CD14-positive monocyte (primary cell): ENCODE measurements at regions not wholly inside any gene's neighbourhood (a gene's known extent, or its start where the extent isn't known, plus 50 kb on each side); places are given as distances from the start of the nearest gene placed in this dataset.
"Not testable (repeated sequence)": the region's sequence is repeated elsewhere in the genome, so short reads cannot be mapped to it uniquely, and the experiment has no call there.

Source experiments
- DNase-seq, 3 donors: peaks; one replicate each; pipeline ENCODE4 v3.0.0-alpha.2; 2011 to 2022
- H2AFZ ChIP-seq: 2 replicates; pipeline ENCODE4 v1.6.0; 2012; ENCODE audit warnings: mild to moderate bottlenecking, low read depth, low read length, inconsistent platforms; ENCODE audit not compliant: insufficient read depth, poor library complexity, severe bottlenecking
- H3K27ac ChIP-seq, 2 donors: 1 replicate in 1 of 2; 2 replicates in 1 of 2; pipeline ENCODE4 v1.5.1; 2012 to 2013; ENCODE audit warnings: low read length in 2 of 2, control low read depth in 1 of 2, inconsistent platforms in 1 of 2, low read depth in 1 of 2, mild to moderate bottlenecking in 1 of 2
- H3K27me3 ChIP-seq, 2 donors: one replicate each; pipeline versions ENCODE4 v1.6.0 to v1.6.1; 2011 to 2013; ENCODE audit warnings: low read length in 2 of 2; ENCODE audit not compliant: control insufficient read depth in 2 of 2, insufficient read depth in 2 of 2
- H3K36me3 ChIP-seq, 2 donors: replicated peaks in 1 of 2; 1 replicate in 1 of 2; 2 replicates in 1 of 2; pipeline versions ENCODE4 v1.5.1 to v1.6.1; 2012 to 2013; ENCODE audit warnings: low read length in 2 of 2, control low read depth in 1 of 2, inconsistent platforms in 1 of 2, mild to moderate bottlenecking in 1 of 2; ENCODE audit not compliant: insufficient read depth in 2 of 2, control insufficient read depth in 1 of 2
- H3K4me1 ChIP-seq, 2 donors: 1 replicate in 1 of 2; 2 replicates in 1 of 2; pipeline versions ENCODE4 v1.5.1 to v1.6.1; 2012 to 2013; ENCODE audit warnings: low read length in 2 of 2, control low read depth in 1 of 2, inconsistent platforms in 1 of 2, mild to moderate bottlenecking in 1 of 2, moderate library complexity in 1 of 2; ENCODE audit not compliant: insufficient read depth in 2 of 2, control insufficient read depth in 1 of 2
- H3K4me2 ChIP-seq: replicated peaks from 2 replicates; pipeline ENCODE3; 2012; ENCODE audit warnings: low read length, moderate library complexity, mild to moderate bottlenecking; ENCODE audit not compliant: poor library complexity, severe bottlenecking; ENCODE audit errors: extremely low read depth
- H3K4me3 ChIP-seq, 3 experiments: fragments of 200-600 bp in 1 of 3; sonication (generic) in 1 of 3; replicated peaks in 1 of 3; 1 replicate in 2 of 3; 2 replicates in 1 of 3; pipeline ENCODE4 v1.5.1; 2011 to 2013; ENCODE audit warnings: low read length in 3 of 3, mild to moderate bottlenecking in 3 of 3, control low read depth in 2 of 3, low read depth in 2 of 3, inconsistent platforms in 1 of 3, moderate library complexity in 1 of 3
- H3K79me2 ChIP-seq: 2 replicates; pipeline ENCODE4 v1.6.0; 2012; ENCODE audit warnings: mild to moderate bottlenecking, control low read depth, inconsistent platforms, low read length, moderate library complexity; ENCODE audit not compliant: insufficient read depth
- H3K9ac ChIP-seq: 2 replicates; pipeline ENCODE4 v1.6.0; 2017; ENCODE audit warnings: low read length, mild to moderate bottlenecking; ENCODE audit not compliant: insufficient read depth, poor library complexity, severe bottlenecking
- H3K9me3 ChIP-seq, 2 donors: replicated peaks in 1 of 2; 1 replicate in 1 of 2; 2 replicates in 1 of 2; pipeline versions ENCODE4 v1.5.1 to v1.6.1; 2012 to 2013; ENCODE audit warnings: low read length in 2 of 2, control low read depth in 1 of 2; ENCODE audit not compliant: control insufficient read depth in 1 of 2, insufficient read depth in 1 of 2
- H4K20me1 ChIP-seq: 2 replicates; pipeline ENCODE4 v1.6.0; 2012; ENCODE audit warnings: mild to moderate bottlenecking, low read length, control low read depth, moderate library complexity; ENCODE audit not compliant: insufficient read depth
- H3K27ac Mint-ChIP-seq, 7 donors: one replicate each; pipeline ENCODE4 v1.8.0; 2020; ENCODE audit warnings: mild to moderate bottlenecking in 7 of 7, mixed read lengths in 7 of 7, moderate library complexity in 6 of 7, inconsistent platforms in 2 of 7
- H3K27me3 Mint-ChIP-seq, 3 donors: one replicate each; pipeline ENCODE4 v1.8.0; 2021 to 2022; ENCODE audit warnings: low read depth in 3 of 3, mild to moderate bottlenecking in 3 of 3, mixed read lengths in 3 of 3, moderate library complexity in 3 of 3, inconsistent platforms in 1 of 3
- H3K36me3 Mint-ChIP-seq, 2 donors: one replicate each; pipeline ENCODE4 v1.8.0; 2020; ENCODE audit warnings: mixed read lengths in 2 of 2, inconsistent platforms in 1 of 2, mild to moderate bottlenecking in 1 of 2
- H3K4me1 Mint-ChIP-seq: one replicate; pipeline ENCODE4 v1.8.0; 2020; ENCODE audit warnings: mild to moderate bottlenecking, mixed read lengths
- H3K4me3 Mint-ChIP-seq, 2 donors: one replicate each; pipeline ENCODE4 v1.8.0; 2020; ENCODE audit warnings: mild to moderate bottlenecking in 2 of 2, mixed read lengths in 2 of 2, moderate library complexity in 1 of 2
- H3K9me3 Mint-ChIP-seq, 7 donors: one replicate each; pipeline ENCODE4 v1.8.0; 2020 to 2022; ENCODE audit warnings: mixed read lengths in 7 of 7, mild to moderate bottlenecking in 6 of 7, moderate library complexity in 6 of 7, inconsistent platforms in 2 of 7
- WGBS: methylation state at CpG from one replicate; pipeline ENCODE4 v1.1.5; 2013; ENCODE audit warnings: missing lambda C conversion rate; ENCODE audit not compliant: insufficient coverage; 5-methylcytosine and 5-hydroxymethylcytosine counted together
- intact Hi-C, 2 donors: fragments of 100-400 bp; cut with micrococcal nuclease; formaldehyde crosslinking; loops; one replicate each; pipeline versions ENCODE4 v1.15.0 to v1.15.1; 2023

GRCh38 chr7:76760546-76761220, 133.6 kb upstream of the POMZP3 start:
- H2AFZ ChIP-seq, H3K27me3 ChIP-seq, H3K27ac Mint-ChIP-seq, H3K27ac ChIP-seq, H3K4me1 ChIP-seq, intact Hi-C loops, H3K79me2 ChIP-seq, H3K36me3 ChIP-seq, H4K20me1 ChIP-seq, H3K9ac ChIP-seq, H3K9me3 ChIP-seq, H3K27me3 Mint-ChIP-seq, H3K4me2 ChIP-seq, H3K4me3 ChIP-seq, H3K4me3 Mint-ChIP-seq, H3K4me1 Mint-ChIP-seq, H3K36me3 Mint-ChIP-seq: not testable (repeated sequence)
- peaks cover 7 to 18% (median 13%) of the 10 kb centered on the region in 7 donors for H3K9me3 Mint-ChIP-seq
- peak in 1 of 3 donors; percentile 5 for DNase-seq

DNA sequence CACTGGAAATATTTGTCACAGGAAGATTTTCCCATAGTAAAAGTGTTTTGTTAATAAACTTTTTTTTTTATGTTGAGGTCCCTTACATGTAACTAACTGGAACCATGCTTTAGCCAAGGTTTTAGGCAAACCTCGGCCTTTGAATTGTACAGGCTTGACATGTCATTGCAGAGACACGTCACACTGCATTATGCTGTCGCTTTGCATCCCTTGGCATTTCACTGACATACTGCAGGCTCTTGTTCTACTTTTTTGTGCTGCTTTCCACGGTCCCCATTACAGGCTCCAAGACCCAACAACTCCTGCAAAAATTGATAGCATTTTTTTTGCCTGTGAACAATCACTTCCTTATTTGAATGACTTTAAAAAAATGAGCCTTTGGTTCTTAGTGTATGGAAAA, 112.5 kb upstream of the POMZP3 start:
- H3K27ac Mint-ChIP-seq, H3K4me2 ChIP-seq, H3K36me3 ChIP-seq, H2AFZ ChIP-seq, H3K27me3 ChIP-seq, DNase-seq, H4K20me1 ChIP-seq, H3K79me2 ChIP-seq, H3K9me3 ChIP-seq, H3K27me3 Mint-ChIP-seq, H3K9ac ChIP-seq, H3K4me3 Mint-ChIP-seq, H3K27ac ChIP-seq, H3K4me1 ChIP-seq, H3K9me3 Mint-ChIP-seq, H3K36me3 Mint-ChIP-seq, H3K4me1 Mint-ChIP-seq, intact Hi-C loops, H3K4me3 ChIP-seq: not testable (repeated sequence)
- WGBS, result 80% methylated on average over 1 of the region's 4 CpGs

GRCh38 chr7:76736724-76737123, 109.6 kb upstream of the POMZP3 start:
- H3K4me1 Mint-ChIP-seq, H3K27me3 ChIP-seq, H3K27ac Mint-ChIP-seq, H3K9ac ChIP-seq, H3K4me2 ChIP-seq, H3K36me3 Mint-ChIP-seq, H3K4me1 ChIP-seq, H3K9me3 ChIP-seq, H3K27me3 Mint-ChIP-seq, H3K36me3 ChIP-seq, H3K4me3 ChIP-seq, H2AFZ ChIP-seq, DNase-seq, intact Hi-C loops, H3K4me3 Mint-ChIP-seq, H3K27ac ChIP-seq, H3K79me2 ChIP-seq, H4K20me1 ChIP-seq, H3K9me3 Mint-ChIP-seq: not testable (repeated sequence)
- WGBS, result no CpG with 5 or more reads among the region's 2 CpGs

DNA sequence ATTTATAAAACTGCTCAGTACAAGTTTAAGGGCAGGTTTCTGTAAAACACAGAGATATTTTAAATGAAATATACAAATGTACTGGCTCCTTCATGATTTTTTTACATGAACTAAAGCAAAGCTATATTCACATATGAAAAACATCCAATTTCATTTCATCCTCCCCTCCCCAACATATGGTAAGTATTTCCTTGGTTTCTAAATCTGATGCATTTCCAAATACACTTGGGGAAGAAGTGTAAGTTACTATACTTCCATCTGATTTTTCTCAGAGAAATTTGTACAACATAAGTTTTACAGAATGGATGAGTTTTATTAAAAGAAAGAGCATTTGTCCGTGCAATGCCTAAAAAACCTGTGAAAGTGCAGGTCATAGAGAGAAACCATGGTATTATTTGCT, 109.0 kb upstream of the POMZP3 start:
- H3K4me3 ChIP-seq, H3K4me1 Mint-ChIP-seq, H3K27me3 Mint-ChIP-seq, intact Hi-C loops, H3K79me2 ChIP-seq, DNase-seq, H3K9me3 ChIP-seq, H3K27me3 ChIP-seq, H3K4me1 ChIP-seq, H3K36me3 ChIP-seq, H3K4me3 Mint-ChIP-seq, H3K9me3 Mint-ChIP-seq, H3K27ac ChIP-seq, H3K27ac Mint-ChIP-seq, H4K20me1 ChIP-seq, H3K9ac ChIP-seq, H2AFZ ChIP-seq, H3K4me2 ChIP-seq, H3K36me3 Mint-ChIP-seq: not testable (repeated sequence)
- WGBS, result no CpG with 5 or more reads among the region's 1 CpG
